ENCODE measurements at regions not wholly inside any gene's neighbourhood (a gene's known extent, or its start where the extent isn't known, plus 50 kb on each side); places are given as distances from the start of the nearest gene placed in this dataset.
A peak's percentile ranks its signal among the peaks of the same experiment; 100 is the strongest.
"Not testable (repeated sequence)": the region's sequence is repeated elsewhere in the genome, so short reads cannot be mapped to it uniquely, and the experiment has no call there.

GRCh38 chr14:27427796-27428195 lies 830.0 kb upstream of the NOVA1 start:
- no peak for DNase-seq

- no peak for DNase-seq
Observed at GRCh38 chr14:27435923-27436670, 838.3 kb upstream of the NOVA1 start.

GRCh38 chr14:27484633-27485032 lies 886.8 kb upstream of the NOVA1 start:
- no peak for DNase-seq

GRCh38 chr14:27485193-27485592 lies 887.4 kb upstream of the NOVA1 start:
- no peak for DNase-seq

- no peak for DNase-seq
Observed at GRCh38 chr14:27506272-27506671, 908.4 kb upstream of the NOVA1 start.

- DNase-seq = peak; percentile 19 to 32
Observed at GRCh38 chr14:27528328-27528727, 930.5 kb upstream of the NOVA1 start.

- DNase-seq = no peak
Observed at GRCh38 chr14:27536748-27537147, 938.9 kb upstream of the NOVA1 start.

GRCh38 chr14:27546111-27546510 lies 948.3 kb upstream of the NOVA1 start:
- DNase-seq = no peak

- DNase-seq = no peak
Observed at GRCh38 chr14:27553790-27554189, 956.0 kb upstream of the NOVA1 start.

- no peak for DNase-seq
Observed at GRCh38 chr14:27557445-27557844, 959.6 kb upstream of the NOVA1 start.

GRCh38 chr14:27559848-27560247 lies 962.0 kb upstream of the NOVA1 start:
- DNase-seq = no peak

- DNase-seq = no peak
Observed at GRCh38 chr14:27566843-27567382, 969.1 kb upstream of the NOVA1 start.

- no peak for DNase-seq
Observed at GRCh38 chr14:27573018-27573417, 975.2 kb upstream of the NOVA1 start.

- DNase-seq = no peak
Observed at GRCh38 chr14:27587103-27587502, 989.3 kb upstream of the NOVA1 start.

GRCh38 chr14:27605282-27605681 lies 1007.4 kb upstream of the NOVA1 start:
- DNase-seq = no peak

GRCh38 chr14:27608377-27608776 lies 1010.5 kb upstream of the NOVA1 start:
- no peak for DNase-seq

GRCh38 chr14:27612121-27612520 lies 1014.3 kb upstream of the NOVA1 start:
- DNase-seq = no peak

GRCh38 chr14:27613102-27613501 lies 1015.3 kb upstream of the NOVA1 start:
- DNase-seq = no peak

- no peak for DNase-seq
Observed at GRCh38 chr14:27623782-27624181, 1025.9 kb upstream of the NOVA1 start.

GRCh38 chr14:27634056-27634970 lies 1036.5 kb upstream of the NOVA1 start:
- DNase-seq = no peak

GRCh38 chr14:27640688-27641087 lies 1042.9 kb upstream of the NOVA1 start:
- DNase-seq = not testable (repeated sequence)

- no peak for DNase-seq
Observed at GRCh38 chr14:27642251-27642866, 1044.5 kb upstream of the NOVA1 start.

GRCh38 chr14:27660683-27661082 lies 1062.8 kb upstream of the NOVA1 start:
- DNase-seq = no peak

All from AML-193 (cell line).